SU-DHL-6 (cell line): ENCODE measurements at regions not wholly inside any gene's neighbourhood (a gene's known extent, or its start where the extent isn't known, plus 50 kb on each side); places are given as distances from the start of the nearest gene placed in this dataset.

Experiments used
- CTCF ChIP-seq: fragments of 200-600 bp; sonication (generic); IDR thresholded peaks from one replicate; pipeline ENCODE4 v1.5.1; 2017; ENCODE audit warnings: antibody characterized with exemption, mild to moderate bottlenecking, low read length, moderate library complexity; ENCODE audit not compliant: insufficient read depth, poor library complexity, severe bottlenecking
- EZH2phosphoT487 ChIP-seq: fragments of 200-600 bp; sonication (generic), shearing (Covaris generic); conservative IDR thresholded peaks from 2 replicates; pipeline ENCODE4 v1.6.1; 2018; ENCODE audit warnings: mild to moderate bottlenecking, antibody characterized with exemption, low read length, moderate library complexity, mixed read lengths

GRCh38 chr10:28930514-28931495, 253.5 kb downstream of the BAMBI start:
- no peak for TF ChIP-seq CTCF
- no peak for TF ChIP-seq EZH2phosphoT487
